ENCODE measurements at regions not wholly inside any gene's neighbourhood (a gene's known extent, or its start where the extent isn't known, plus 50 kb on each side); places are given as distances from the start of the nearest gene placed in this dataset.

GRCh38 chr5:106907979-106908378 lies 762.8 kb downstream of the EFNA5 start:
- TF ChIP-seq CTCF (IDR thresholded peaks at IDR 0.05; ENCODE audit: low read length), result no peak
- TF ChIP-seq EZH2 (IDR thresholded peaks at IDR 0.05; ENCODE audit: borderline replicate concordance, low read length), result no peak
- Histone ChIP-seq H3K9ac (ENCODE audit: low read length) (no peak overlapping the region), H3K4me2 (ENCODE audit: low read length) (no peak overlapping the region), H3K27me3 (ENCODE audit: insufficient read depth, low read length) (no peaks in the 10 kb centered on the region), H3F3A (ENCODE audit: insufficient read depth, low read length) (no peaks in the 10 kb centered on the region), H4K20me1 (ENCODE audit: insufficient read depth, low read length) (no peaks in the 10 kb centered on the region), H3K79me2 (ENCODE audit: insufficient read depth, low read length) (no peaks in the 10 kb centered on the region), H3K9me3 (ENCODE audit: low read length) (no peaks in the 10 kb centered on the region), H3K36me3 (ENCODE audit: insufficient read depth, low read length) (no peaks in the 10 kb centered on the region), H3K27ac (ENCODE audit: low read depth, low read length, poor library complexity, severe bottlenecking) (no peak overlapping the region), H3K4me1 (ENCODE audit: insufficient read depth, low read length, severe bottlenecking) (no peaks in the 10 kb centered on the region), H2AFZ (ENCODE audit: low read length) (no peak overlapping the region), H3K9me2 (ENCODE audit: low read depth, low read length) (no peaks in the 10 kb centered on the region), H3K4me3 (ENCODE audit: low read depth, low read length, poor library complexity, severe bottlenecking) (no peak overlapping the region)

- Histone ChIP-seq H3K36me3 (ENCODE audit: insufficient read depth, low read length) (no peaks in the 10 kb centered on the region), H2AFZ (ENCODE audit: low read length) (no peak overlapping the region), H3K4me1 (ENCODE audit: insufficient read depth, low read length, severe bottlenecking) (no peaks in the 10 kb centered on the region), H3K4me2 (ENCODE audit: low read length) (no peak overlapping the region), H3K79me2 (ENCODE audit: insufficient read depth, low read length) (no peaks in the 10 kb centered on the region), H3F3A (ENCODE audit: insufficient read depth, low read length) (no peaks in the 10 kb centered on the region), H3K9me2 (ENCODE audit: low read depth, low read length) (no peaks in the 10 kb centered on the region), H3K27ac (ENCODE audit: low read depth, low read length, poor library complexity, severe bottlenecking) (no peak overlapping the region), H4K20me1 (ENCODE audit: insufficient read depth, low read length) (no peaks in the 10 kb centered on the region), H3K9ac (ENCODE audit: low read length) (no peak overlapping the region), H3K27me3 (ENCODE audit: insufficient read depth, low read length) (no peaks in the 10 kb centered on the region), H3K4me3 (ENCODE audit: low read depth, low read length, poor library complexity, severe bottlenecking) (no peak overlapping the region), H3K9me3 (ENCODE audit: low read length) (no peaks in the 10 kb centered on the region)
- TF ChIP-seq CTCF (IDR thresholded peaks at IDR 0.05; ENCODE audit: low read length) (no peak), EZH2 (IDR thresholded peaks at IDR 0.05; ENCODE audit: borderline replicate concordance, low read length) (no peak)
Measured at GRCh38 chr5:106906199-106906598, 764.5 kb downstream of the EFNA5 start.

GRCh38 chr5:106894964-106895363 lies 775.8 kb downstream of the EFNA5 start:
- TF ChIP-seq EZH2 (IDR thresholded peaks at IDR 0.05; ENCODE audit: borderline replicate concordance, low read length), result no peak
- TF ChIP-seq CTCF (IDR thresholded peaks at IDR 0.05; ENCODE audit: low read length), result no peak
- Histone ChIP-seq H3K27ac (ENCODE audit: low read depth, low read length, poor library complexity, severe bottlenecking) (no peak overlapping the region), H3K4me2 (ENCODE audit: low read length) (no peak overlapping the region), H4K20me1 (ENCODE audit: insufficient read depth, low read length) (no peaks in the 10 kb centered on the region), H3K9ac (ENCODE audit: low read length) (no peak overlapping the region), H3K9me2 (ENCODE audit: low read depth, low read length) (no peaks in the 10 kb centered on the region), H3K27me3 (ENCODE audit: insufficient read depth, low read length) (no peaks in the 10 kb centered on the region), H3K36me3 (ENCODE audit: insufficient read depth, low read length) (no peaks in the 10 kb centered on the region), H3K79me2 (ENCODE audit: insufficient read depth, low read length) (no peaks in the 10 kb centered on the region), H3K4me3 (ENCODE audit: low read depth, low read length, poor library complexity, severe bottlenecking) (no peak overlapping the region), H3K9me3 (ENCODE audit: low read length) (no peaks in the 10 kb centered on the region), H2AFZ (ENCODE audit: low read length) (no peak overlapping the region), H3F3A (ENCODE audit: insufficient read depth, low read length) (no peaks in the 10 kb centered on the region), H3K4me1 (ENCODE audit: insufficient read depth, low read length, severe bottlenecking) (no peaks in the 10 kb centered on the region)
